Ovary (tissue), 3 donors: ENCODE measurements at regions not wholly inside any gene's neighbourhood (a gene's known extent, or its start where the extent isn't known, plus 50 kb on each side); places are given as distances from the start of the nearest gene placed in this dataset.

Experiments used
- CTCF ChIP-seq, 3 donors: fragments of 450-650 bp in 2 of 3; fragments of 200-600 bp in 1 of 3; IDR thresholded peaks; one replicate each; pipeline versions ENCODE4 v1.5.1 to v1.8.0; 2016 to 2022; ENCODE audit warnings: antibody characterized with exemption in 3 of 3, mild to moderate bottlenecking in 1 of 3
- EP300 ChIP-seq: sonication (generic); formaldehyde crosslinking; IDR thresholded peaks from one replicate; pipeline ENCODE4 v1.6.1; 2017; ENCODE audit warnings: antibody characterized with exemption
- POLR2A ChIP-seq: fragments of 450-650 bp; IDR thresholded peaks from one replicate; pipeline ENCODE4 v1.6.1; 2017; ENCODE audit warnings: antibody characterized with exemption, mild to moderate bottlenecking, moderate library complexity
- donor health status: DM: no; HTN: no; CAD: no.

- no peak for TF ChIP-seq CTCF (IDR thresholded peaks at IDR 0.05)
- no peak for TF ChIP-seq POLR2A
- no peak for TF ChIP-seq EP300
Measured at GRCh38 chr13:19056984-19057490, 124.6 kb downstream of the TUBA3C start.
